ENCODE measurements at regions not wholly inside any gene's neighbourhood (a gene's known extent, or its start where the extent isn't known, plus 50 kb on each side); places are given as distances from the start of the nearest gene placed in this dataset.
"Not testable (repeated sequence)": the region's sequence is repeated elsewhere in the genome, so short reads cannot be mapped to it uniquely, and the experiment has no call there.

GRCh38 chr2:88802026-88802425, 110.6 kb downstream of the RPIA start:
- not testable (repeated sequence) for DNase-seq

DNA sequence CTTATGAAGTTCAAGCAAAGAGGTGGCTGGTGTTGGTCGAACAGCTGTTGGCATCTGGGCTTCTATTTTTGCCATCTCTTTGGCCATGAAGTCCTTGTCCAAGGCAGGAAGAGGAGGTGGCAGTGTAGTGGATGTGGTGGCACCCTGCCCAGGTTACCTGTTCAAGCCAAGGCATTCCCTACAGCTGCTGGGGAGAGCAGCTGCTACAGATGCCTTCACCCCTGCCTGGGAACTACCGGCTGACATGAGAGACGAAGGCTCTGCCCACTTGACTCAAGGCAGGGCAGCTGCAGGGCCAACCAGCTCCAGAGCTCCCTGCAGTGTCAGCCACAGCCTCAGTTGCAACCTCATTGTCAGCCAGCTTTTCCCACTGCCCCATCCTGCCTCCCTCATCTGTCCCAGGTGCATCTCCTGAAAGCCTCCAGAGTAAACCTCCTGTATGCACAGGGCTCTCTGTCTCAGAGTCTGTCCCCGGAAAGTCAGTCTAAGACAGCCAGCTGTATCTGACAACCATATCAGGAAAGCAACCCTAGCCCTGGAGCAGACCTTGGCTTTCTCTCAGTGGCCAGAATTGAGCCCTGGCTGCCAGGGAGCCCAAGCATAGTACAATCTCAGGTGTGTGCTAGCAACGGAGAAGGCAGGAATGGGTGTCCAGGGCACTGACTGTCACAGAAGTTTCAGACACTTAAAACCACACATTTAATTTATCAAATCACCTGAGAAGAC, 115.9 kb downstream of the RPIA start:
- DNase-seq = no peak

- no peak for DNase-seq
Measured at GRCh38 chr2:88808083-88808482, 116.6 kb downstream of the RPIA start.

DNA sequence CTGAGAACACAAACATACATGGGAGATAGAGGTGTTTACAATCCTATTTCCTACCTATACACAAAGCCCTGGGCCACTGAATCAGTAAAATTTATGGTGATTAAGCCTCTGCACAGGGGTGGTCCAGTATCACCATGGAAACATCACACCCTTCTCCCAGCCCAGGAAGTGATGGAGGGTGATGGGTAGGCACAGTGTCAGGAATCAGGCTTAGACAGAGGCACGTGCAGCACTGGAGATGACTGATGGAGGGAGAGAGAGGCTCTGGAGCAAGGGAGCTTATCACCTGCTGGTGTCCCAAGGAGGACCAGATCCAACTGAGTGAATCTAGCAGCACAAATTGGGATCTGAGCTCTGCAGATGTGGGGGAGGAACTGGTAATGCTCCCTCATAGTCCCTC, 117.2 kb downstream of the RPIA start:
- DNase-seq = no peak

GRCh38 chr2:88809216-88809615, 117.7 kb downstream of the RPIA start:
- no peak for DNase-seq

DNA sequence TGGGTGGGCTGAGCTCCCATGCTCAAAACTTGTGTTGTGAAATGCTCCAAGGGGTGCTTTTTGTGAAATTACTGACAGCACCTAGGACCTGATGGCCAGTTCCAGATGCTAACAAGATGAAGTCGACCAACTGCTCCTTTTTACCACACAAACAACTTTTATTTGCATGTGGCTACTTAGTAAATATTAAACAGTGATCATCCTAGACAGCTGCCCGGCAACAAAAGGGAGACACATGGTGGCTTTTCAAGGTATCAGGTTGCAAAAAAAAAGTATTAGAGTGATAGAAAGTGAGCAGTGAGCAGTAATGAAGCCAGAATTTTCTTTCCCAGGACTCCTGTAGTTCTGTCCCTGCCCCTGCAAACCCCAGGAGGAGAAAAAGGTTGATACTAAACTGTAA, 118.5 kb downstream of the RPIA start:
- DNase-seq = no peak

DNA sequence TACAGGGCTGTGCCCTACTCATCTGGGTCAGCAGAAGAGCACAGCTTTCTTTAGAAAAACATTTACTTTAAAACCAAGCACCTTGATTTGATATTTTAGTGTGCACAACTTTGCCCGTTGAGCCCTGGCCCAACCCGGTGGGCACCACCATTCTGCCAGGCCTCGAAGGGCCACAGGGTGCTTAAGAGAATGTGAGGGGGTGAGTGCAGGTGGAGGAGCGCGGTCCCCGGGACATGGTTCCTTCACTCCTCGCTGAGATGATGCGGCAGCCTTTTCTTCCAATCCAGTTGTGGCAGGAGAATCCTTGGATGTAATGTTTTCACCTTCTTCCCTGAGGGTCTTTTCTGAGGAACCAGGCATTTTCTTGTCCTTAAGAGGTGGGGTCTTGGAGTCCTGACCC, 119.0 kb downstream of the RPIA start:
- no peak for DNase-seq

DNA sequence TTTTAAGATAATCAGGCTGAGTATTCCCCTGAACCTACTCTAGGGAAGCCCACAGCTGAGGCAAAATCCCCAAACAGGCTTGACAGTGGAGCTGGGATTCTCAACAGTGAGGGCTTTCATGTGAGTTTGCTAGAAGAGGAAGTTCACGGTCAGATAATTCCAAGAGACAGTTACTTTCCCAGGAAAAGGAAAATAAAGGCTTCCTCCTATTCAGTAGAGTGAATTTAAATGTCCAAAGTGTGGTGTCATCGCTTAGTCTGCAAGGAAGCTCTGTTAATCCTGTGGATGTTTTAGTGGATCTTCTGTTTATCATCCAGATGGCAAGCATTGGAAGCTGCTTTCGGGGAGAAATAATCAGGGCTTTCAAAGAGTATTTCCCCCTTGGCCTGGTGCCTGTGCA, 119.8 kb downstream of the RPIA start:
- DNase-seq = no peak

DNA sequence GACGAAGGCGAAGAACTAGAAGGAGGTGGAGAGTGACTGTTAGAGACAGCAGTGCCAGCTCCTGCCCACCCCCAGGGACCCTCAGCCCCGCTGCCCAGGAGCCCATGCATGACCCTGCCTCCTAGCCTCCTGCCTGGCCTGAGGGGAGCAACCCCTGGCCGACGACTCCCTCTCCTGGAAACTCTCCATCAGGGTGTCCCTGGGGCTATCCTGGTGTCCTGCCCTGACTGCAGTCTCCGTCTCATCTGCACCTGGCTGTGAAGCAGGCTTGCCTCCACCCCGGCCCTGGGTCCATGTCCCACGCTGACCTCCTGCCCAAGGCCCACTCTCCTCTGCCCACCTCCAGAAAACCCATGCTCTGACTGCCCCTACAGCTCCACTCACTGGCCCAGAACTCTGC, 120.2 kb downstream of the RPIA start:
- DNase-seq = no peak

DNA sequence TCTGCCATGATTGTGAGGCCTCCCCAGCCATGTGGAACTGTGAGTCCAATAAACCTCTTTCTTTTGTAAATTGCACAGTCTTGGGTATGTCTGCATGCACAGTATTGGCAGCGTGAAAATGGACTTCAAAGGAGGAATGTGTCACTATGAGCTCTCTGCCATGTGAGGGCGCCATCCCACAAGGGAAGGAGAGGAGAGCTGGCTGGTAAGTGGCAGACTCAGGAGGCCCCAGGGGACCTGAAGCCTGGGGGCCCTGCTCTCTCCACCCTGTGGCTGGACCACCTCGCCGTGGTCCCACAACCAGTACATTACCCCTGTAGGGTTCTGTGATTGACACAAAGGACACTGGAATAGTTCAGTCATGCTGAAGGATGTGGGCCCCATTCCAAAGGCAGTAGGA, 122.1 kb downstream of the RPIA start:
- DNase-seq = no peak

GRCh38 chr2:88815282-88815681, 123.8 kb downstream of the RPIA start:
- no peak for DNase-seq

DNA sequence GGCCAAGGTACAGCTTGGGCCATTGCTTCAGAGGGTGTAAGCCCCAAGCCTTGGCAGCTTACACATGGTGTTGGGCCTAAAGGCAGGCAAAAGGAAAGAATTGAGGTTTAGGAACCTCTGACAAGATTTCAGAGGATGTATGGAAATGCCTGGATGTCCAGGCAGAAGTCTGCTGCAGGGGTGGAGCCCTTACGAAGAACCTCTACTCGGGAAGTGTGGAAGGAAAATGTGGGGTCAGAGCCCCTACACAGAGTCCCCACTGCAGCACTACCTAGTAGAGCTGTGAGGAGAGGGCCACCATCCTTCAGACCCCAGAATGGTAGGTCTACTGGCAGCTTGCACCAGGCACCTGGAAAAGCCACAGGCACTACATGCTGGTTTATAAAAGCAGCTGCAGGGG, 124.2 kb downstream of the RPIA start:
- no peak for DNase-seq

- DNase-seq = no peak
Measured at GRCh38 chr2:88818381-88818780, 126.9 kb downstream of the RPIA start.

- DNase-seq = no peak
Measured at GRCh38 chr2:88824951-88825350, 133.5 kb downstream of the RPIA start.

DNA sequence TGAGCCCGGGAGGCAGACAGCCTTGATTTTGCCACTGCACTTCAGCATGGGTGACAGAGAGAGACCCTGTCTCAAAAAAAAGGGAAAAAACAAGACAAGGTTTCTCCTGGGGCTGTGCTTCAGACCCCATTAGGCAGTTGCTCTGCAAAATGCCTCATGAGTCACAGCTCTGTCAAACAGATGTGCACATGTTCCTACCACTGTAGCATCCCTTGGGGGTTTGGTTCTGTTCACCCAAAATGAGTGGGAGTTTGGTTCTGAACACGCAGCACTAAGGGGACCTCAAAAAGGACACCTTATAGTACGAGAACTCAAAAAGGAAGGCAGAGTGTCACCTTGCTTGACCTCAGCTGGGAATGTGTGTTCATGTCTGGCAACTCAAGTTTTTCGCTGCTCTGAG, 134.9 kb downstream of the RPIA start:
- DNase-seq = no peak

- DNase-seq = no peak
Measured at GRCh38 chr2:88827821-88828220, 136.3 kb downstream of the RPIA start.

DNA sequence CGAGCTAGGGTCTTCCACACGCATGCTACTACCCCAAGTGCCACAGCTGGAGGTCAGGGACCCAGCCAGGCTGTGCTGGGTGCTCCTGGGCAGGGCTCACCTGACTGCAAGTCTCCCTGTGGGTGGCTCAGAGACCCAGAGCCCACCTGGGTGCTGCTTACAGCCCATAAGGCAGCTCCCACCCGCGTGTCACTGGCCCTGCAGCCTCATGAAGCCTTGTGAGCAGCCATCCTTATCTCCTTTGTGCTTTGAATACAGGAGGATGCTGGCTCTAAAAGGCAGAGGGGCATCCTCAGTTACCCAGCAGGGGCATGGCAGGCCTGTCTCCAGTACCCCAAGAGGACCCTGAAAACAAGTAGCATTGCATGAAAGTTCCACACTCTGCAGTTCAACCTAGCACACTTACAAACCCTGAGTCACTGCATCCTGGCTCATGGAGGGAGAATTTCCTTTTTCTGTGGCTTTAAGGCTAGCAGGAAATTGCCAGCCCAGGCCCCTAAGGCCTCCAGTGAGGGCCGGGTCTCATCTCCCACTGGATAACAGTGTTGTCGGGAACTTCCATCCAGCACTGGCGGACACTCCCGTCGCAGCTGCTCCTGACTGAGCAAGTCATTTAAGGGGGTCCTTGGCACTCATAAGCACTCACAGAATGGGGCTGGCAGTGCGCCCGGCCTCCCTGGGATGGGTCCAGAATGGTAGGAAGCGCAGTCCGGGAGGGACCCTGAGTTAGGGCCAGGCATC, 137.1 kb downstream of the RPIA start:
- no peak for DNase-seq

DNA sequence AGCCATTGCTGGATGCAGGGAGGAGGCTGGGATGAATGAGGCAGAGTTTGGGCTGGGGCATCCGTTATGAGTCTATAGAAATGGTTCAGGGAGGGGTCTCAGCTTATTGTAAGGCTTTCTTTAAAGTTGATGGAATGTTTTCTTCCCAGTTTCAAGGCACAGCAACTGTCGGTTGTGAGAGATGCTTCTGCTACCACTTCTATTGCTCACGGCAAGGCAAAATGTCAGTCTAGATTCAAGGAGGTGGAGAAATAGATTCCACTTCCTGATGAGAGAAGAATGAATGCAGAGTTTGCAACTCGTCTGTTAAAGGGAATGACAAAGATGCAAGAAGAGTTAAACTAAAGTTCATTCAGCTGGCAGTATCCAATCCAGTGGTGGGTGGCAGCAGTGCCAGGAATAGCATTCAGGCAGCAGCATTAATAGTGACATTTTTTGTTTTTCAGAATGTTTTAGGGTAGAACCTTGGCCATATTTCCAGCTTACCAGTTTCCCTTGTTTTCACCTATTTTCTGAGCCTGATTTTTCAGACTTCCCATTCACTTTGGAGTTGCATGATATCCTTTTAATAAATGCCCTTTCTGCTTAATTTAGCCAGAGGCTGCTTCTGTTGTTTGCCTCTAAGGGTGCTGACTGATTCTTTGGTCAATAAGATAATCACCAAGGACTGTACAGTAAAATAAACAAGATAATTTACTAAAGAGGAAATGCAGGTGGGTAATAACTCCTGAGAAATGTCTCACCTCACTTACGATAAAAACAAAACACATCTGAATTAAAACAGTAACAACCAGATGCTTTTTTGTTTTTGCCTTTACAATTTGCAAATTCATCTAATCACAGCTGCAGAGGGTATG, 138.4 kb downstream of the RPIA start:
- DNase-seq = no peak

DNA sequence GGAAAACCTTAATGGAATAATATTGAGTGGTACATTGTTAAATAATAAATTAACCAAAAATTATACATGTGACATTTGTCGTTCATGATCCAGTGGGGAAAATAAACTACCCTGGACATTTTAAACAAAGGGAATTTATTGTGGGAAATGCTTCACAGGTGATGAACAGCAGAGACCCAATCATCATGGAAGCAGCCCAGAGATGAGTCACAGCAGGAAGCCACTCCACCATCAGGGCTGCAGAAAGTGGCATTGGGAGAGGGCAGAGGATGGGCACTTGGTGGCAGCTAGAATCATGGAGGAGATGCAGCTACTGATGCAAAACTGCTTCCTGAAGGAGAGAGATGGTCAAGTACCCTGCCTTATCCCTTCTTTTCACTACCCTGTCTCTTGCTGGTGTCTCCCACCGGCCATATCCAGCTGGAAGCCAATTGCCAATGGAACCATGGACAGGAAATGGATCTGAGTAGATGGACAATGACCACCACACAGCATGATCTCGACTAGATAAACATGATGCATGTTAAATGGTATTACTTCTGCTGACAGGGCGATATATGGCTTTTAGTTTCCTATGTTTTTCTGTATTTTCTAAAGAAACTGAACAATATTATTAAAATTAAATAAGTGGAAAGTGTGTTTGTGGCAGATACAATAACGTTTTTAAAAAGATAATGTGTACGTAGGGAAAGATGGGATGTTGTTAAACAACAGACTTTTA, 139.8 kb downstream of the RPIA start:
- no peak for DNase-seq

DNA sequence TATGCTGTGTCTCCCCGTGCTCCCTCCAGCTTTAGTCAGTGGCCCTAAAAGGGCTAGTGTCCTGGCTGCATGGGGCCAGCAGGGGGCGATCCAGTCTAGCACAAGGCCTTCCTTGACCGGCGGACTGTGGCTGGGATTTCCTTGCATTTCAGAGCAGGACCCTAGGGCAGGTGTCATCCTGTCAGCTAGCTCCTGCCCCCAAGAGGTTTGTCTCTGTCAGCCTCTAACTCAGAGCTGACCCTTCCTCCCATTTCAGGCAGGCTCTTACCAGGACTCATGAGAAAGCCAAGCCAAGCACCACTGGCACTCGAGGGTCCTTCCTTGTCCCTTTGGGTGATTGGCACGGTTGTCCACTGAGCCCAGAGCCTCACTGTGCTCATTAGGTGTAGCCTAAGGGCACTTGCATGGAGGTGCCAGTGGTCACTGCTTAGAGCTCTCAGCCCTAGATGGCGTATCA, 140.3 kb downstream of the RPIA start:
- DNase-seq = no peak

DNA sequence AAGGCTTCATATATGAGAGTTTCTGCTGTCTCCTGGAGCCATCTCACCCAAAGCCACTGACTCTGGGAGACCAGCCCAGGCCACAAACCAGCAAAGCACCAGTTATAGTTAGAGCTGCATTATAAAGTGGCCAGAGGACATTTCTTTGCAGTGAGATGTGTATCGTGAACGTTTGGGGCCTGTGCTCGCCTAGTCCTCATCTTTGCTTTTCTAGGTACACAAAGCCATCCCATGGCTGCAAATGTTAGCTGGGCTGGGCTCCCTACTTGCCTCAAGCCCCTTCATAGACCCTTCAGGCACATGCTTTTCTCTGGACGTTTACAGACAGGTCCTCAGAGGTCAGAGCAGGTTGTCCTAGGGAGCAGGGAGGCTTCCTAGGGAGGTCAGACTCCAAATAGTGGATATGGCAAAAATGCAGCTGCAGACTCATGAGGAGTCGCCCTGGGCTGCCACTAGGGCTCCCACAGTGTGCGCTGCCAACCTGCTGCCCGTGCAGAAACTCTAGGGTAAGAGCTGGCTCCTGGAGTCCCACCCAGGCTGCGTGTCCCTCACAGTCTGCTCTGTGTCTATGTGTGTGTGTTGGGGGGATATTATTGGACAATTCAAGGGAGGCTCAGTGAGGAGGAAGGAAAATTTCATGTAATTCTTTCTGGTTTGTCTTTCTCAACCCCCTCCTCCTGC, 141.0 kb downstream of the RPIA start:
- DNase-seq = no peak

GRCh38 chr2:88832992-88833389, 141.5 kb downstream of the RPIA start:
- DNase-seq = no peak
